NCI-H345 treated with DMSO at 0.1 percent for 48 hours (cell line): ENCODE measurements at regions not wholly inside any gene's neighbourhood (a gene's known extent, or its start where the extent isn't known, plus 50 kb on each side); places are given as distances from the start of the nearest gene placed in this dataset.

Experiments
- DNase-seq: peaks from one replicate; lab custom pipeline; 2025; ENCODE audit not compliant: unreplicated experiment; lab: John Stamatoyannopoulos, UW

DNA sequence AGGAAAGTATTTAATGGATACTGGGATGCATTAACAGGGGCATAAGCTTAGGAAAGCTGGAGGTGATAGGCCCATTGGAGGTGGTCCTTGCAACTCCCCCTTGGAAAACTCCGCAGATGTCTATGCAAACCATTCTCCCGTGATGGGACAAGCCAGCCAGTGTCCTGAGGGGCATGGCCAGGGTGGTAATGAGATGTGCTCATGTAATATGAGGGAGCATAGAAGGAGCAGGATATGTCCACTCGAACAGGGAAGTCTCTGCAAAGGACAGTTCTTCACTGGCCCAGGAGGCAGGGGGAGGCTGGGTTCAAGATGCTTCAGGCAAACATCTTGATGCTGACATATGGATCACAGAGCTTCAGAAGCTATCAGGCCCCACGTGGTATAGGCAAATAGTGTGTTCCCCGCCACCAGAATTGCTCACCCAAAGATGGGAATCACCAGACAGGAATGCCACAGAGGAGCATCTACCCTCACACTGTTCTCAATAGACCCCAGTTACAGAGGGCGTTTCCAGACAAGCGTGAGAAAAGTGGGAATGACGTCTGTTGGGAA, 201.6 kb upstream of the CDH4 start:
- DNase-seq, result no peak

DNA sequence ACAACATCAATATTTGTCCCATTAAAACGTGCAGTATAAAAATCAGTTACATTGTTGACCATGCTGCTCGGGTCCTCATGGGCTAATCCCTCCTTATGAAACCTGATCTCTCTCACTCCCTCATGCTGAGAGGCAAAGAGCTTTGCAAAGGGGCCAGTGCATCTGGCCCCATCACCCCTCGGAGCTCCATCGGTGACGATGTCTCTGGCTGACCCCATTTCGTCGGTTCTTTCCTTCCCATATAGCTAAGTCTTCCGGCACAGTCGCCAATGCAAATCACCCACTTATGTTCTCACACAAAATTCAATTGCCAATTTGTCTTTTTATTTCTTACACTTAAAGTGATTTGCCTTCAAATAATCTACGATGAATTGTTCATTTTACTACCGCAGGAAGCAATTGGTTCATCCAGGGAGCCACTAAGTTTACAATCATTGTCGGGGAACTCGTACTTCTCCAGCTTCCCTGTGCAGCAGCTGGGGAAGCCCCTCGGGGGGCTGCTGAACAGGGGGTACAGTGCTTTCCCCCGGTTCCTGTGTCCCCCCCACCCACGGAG, 199.8 kb upstream of the CDH4 start:
- DNase-seq, result no peak

DNA sequence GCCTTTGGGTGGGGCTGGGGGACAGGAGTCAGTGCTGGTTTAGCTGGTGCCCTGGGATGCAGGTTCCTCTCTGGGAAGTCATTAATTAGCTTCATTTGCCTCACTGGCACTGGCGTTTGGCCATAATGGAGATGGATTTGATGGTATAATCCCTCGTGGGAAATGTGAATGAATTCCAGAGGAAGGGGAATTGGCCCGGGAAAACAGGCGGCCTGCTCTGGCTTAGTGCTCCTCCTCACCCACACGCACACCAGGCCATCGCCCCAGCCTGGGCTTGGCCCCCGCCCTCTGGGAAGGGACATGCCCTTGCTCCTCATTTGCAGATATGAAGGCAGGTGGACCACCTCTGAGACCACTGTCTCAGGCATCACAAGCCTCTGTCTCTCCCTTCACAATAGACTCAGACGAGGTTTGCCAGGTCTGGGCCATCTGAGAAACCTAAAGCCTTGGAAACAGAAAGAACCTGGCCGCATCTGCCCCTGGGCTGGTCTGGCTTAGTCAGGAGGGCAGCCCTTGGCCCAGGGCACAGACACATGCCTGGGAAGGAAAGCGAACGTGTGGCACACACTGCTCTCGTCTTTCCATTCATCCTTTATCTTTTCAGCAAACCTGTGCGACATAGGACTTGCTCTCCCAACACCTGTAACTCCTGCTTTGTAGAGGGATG, 199.2 kb upstream of the CDH4 start:
- DNase-seq, result no peak

DNA sequence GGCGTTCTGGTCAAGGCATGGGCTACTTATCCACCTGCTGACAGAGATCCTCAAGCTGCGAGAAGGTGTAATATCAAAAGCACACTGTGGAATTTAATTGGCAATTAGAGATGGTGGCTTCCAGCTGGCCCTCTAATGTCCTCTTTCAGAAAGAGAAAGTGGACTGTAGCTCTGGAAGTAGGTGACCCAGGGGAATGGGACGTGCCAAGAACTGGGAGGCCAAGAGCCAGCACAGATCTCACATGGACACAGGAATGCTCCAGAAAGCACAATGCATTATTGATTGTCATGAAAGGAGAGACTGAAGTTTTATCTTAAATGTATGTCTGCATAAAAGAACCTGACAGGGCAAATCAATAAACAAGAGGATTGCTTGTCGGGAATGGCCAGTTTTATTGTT, 198.6 kb upstream of the CDH4 start:
- no peak for DNase-seq

DNA sequence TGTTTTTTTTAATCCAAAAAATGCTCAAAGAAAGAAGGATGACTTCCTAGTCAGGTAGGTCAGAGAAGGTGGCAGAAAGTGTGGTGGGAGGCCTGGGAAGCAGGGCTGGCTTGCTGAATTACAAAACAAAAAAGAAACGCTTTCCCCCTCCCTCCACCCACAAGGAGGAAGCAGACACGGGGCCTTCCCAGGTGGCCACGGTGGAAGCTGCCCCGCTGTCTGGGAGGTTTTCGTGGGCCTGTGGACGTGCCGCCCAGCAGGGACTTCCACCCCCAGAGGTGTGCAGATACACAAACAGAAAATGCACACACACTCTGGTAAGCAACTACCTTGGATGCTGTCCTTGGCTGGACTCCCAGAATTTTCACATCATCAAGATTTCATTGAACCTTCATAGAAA, 198.2 kb upstream of the CDH4 start:
- DNase-seq, result no peak

DNA sequence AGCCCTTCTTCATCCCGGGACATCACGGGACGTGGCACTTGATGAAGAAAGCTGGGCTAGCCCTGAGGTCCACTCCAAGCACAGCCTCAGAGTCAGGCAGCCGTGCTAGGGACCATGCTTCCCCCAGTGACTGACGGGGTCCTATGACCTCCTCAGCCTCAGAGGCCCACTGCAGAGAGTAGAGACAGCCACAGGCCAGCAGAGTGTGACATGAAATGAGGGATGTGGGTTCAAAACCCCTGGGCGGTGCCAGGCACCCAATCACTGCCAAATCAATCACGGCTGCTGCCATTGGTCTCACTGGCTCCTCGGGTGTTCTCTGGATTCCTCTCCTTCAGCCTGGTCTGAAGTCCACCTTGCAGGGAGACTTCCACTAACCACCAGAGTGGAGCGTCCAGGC, 197.7 kb upstream of the CDH4 start:
- no peak for DNase-seq

DNA sequence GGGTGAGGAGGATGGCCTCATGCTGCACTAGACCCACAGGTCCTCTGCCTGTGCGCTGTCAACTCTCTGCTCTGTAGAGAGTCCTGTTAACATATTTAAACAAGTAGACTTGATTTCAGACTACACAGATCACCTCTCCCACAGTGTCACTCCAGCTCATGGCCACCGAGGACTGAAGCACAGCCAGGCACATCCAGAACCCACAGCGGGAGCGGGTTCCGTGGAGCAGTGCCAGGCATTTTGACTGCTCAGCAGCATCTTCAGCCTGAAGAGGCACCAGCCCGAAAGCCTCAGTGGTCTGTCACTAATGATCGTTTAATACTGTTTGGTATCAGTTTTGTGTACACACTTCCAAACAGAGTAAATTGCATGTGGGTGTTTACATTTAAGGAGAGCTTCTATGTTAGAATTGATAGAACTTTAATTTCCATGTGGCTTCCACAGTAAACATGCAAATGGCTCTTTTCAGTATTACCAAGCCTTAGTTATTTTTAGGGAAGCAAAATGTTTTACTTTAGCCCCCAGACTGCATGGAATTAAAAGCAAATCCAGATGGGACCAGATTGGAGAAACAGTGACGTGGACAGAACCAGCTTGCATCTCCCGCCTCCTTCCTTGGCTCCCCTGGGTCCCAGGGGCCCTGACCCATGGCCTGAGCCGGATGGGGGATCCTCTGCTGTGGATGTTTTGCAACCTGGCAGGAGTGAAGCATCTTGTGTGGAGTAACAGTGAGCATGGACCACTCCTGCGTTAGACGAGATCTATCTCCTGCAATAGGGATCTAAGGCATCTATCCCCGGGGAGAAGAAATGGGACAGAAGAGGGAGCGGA, 196.7 kb upstream of the CDH4 start:
- DNase-seq, result no peak

DNA sequence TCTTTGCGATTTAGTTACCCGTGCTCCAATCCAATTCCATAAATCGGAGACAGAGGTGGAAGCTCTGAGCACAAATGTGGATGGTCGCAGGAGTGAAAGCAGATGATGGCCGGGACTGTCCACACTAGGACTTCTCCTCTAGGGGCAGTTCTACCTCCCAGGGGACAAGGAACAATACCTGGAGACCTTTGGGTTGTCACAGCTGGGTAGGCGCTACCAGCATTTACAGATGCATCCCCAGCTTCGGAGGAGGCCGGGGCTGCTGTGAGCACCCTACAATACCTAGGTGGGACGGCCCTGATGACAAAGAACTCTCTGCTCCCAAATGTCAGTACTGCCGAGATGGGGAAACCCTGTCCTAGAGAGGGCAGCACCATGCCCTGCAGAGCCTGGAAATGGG, 195.9 kb upstream of the CDH4 start:
- no peak for DNase-seq

DNA sequence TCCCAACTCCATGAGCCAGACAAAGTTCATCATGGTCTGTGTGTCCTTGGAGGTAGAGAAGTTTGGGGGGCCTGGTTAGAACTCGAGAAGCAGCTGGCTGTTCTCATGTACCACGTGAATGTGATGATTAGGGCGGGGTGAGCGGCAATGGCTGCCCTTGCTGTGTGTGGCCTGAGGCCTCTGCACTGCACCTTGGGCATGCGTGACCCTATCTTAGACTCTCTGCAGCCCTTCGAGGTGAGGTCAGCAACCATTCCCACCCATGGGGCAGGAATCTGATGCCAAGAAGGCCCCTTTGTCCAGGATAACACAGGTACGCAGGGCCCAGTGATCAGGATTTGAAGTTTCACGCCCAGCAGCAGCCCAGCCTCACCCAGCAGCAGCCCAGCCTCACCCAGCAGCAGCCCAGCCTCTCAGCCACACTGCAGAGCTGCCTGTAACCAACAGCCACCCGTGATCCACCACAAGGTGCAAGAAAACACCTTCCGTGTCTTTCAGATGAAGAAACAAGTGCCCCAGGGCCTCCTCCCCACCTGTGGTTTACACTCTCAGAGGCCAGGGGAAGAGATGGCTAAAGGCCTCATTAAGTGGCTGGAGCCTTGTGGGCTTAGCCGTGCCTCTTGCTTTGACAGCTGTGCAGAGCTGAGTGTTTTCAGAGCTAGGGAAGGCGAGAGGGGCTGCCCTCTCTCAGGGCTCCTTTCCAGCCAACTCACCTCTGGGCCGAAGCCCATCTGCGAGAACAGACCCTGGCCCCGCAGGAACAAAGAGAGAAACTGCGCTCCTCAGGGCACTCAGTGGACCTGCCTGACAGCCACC, 195.2 kb upstream of the CDH4 start:
- no peak for DNase-seq

DNA sequence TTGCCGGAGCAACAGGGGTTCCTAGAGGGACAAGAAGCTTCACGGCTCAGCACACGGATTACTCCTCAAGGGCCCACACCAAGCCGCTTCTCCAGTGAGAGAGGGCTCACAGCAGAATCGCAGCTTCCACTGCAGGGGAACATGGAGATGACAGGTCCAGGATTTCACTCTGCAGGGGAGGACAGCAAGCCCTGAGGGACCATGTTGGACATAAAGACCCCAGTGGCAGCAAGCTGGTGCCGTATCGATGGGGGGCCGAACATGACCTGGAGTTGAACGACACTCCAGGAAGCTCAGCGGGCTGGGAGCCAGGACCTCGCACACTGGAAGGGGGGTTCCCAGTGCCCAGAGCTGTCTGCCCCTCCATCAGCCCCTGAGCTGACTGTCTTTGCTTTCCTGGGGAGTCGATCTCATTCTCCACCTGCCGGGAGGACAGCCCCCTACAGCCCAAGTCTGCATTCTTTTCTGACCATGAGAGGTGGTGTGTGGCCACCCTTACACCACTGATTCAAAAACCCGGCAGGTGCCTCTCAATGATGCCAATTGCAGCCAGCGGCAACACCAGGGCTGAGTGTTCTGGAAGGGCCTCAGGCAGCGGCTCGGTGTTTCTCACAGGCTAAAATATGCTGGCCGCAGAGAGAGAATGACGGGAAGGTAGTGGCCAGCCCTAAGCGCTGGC, 194.5 kb upstream of the CDH4 start:
- DNase-seq, result no peak

DNA sequence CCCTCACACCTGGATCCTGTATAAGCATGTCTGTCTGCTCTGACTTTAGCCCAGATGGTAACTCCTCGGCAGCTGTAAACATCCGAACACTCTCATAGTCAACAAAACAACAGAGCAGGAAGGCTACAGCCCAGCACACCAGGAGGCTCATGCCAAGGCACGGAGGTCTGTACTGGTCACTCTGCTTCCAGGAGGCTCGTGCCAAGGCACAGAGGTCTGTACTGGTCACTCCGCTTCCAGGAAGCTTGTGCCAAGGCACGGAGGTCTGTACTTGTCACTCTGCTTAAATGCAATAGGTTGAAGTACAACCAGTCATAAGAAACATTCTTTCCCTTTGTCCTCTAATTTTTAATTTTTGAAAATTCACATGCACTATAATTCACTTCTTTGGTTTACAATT, 190.1 kb upstream of the CDH4 start:
- no peak for DNase-seq

DNA sequence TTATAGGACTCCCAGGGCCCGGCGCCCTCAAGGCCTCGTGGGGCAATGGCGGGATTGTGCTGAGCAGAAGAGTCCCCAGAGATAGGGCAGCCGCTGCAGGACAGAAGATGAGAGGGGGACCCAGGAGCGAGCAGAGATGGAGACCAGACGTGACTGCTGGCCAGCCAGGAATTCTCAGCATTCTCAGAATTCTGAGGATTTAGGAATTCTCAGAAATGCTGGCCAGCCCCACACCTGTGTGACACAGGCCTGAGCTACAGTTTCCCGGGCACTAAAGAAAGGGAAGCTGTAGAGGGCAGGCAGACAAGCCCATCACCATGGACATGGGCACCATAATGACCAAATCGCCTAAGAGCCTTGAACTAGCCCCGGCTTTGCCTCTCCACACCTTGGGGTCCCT, 186.2 kb upstream of the CDH4 start:
- no peak for DNase-seq

DNA sequence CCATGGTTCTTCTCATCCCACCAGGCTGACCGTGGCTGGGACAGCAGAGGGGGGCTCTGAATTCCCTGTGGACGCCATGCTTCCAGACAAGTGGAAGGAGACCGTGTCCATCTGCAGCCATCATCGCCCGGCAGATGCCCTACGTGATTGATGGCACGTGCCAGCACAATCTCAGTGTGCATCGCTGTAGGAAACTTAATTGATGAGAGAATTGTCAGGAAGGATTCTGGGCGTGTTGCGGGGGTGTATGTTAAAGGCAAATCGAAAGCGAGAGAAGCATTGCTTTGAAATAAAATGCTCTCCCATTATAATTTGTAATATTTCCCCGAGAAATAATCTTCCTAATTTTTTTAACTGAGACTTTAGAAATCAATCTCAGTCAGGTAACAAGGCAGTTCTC, 185.5 kb upstream of the CDH4 start:
- no peak for DNase-seq

DNA sequence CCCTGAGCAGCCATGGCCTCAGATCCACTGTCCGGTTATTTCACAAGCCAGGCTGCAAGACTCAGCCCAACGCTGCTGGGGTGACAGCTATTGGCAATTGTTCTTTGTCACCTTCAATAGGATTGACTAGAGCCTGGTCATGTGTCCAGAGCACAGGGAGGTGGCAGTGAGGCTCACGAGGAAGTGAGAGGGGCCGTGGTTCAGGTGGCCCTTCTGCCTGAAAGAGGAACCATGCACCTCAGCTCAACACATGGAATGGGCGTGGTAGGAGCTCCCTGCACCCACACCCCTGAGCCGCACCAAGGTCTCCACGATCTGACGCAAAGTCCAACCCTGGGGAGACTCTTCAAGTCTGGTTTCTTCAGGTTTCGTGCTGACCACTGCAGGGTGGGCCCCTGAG, 184.8 kb upstream of the CDH4 start:
- DNase-seq, result no peak

DNA sequence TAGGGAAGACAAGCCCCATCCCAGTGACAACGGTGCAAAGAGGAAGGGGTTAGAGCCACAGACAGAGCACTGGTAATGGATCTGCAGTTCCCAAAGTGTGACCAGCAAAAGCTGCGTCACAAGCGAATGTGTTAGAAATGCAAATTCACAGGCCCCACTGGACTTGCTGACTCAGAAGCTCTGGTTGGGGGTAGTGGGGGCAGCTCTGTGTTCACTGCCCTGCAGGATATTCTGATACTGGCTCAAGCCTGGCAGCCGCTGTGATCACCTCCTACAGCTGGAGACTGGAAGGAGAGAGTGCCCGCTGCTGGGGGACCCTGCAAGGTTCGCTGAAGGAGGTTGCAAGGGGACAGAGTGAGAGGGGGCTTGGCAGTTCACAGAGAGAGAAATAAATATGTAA, 179.7 kb upstream of the CDH4 start:
- no peak for DNase-seq

DNA sequence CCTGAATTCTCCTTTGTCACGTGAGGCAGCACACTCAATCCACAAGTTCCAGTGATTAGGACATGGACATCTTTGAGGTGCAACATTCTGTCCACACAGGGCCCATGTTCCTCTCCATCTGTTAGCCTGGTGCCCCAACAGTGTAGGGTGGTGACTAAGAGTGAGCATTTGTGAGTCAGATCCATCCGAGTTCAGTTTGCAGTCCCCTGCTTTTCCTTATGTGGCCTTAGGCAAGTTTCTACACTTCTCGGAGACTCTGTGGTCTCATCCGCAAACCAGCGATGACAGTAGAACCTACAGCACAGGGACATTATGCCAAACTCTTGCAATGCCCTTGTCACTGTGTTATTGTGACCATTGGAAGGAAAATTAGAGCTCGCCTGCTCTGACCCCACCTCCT, 178.7 kb upstream of the CDH4 start:
- DNase-seq, result no peak

DNA sequence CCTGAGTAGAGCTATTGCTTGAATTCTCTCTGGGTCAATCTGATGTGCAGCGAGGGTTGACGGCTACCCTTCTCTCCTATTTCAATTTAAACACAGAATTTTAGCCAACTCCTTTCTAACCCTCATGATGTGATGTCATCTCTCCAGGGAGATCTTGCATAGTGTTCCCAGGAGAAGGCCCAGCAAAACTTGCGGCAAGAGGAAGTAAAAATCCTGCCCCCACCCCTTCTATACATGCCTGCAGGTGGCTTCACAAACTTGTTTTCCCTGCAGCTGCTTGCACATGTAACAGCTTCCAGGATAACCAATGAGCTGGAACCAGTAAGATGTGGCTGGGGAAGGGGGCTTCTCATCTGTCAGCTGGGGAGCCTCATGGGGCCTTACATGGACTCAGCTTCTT, 169.3 kb upstream of the CDH4 start:
- DNase-seq, result no peak

DNA sequence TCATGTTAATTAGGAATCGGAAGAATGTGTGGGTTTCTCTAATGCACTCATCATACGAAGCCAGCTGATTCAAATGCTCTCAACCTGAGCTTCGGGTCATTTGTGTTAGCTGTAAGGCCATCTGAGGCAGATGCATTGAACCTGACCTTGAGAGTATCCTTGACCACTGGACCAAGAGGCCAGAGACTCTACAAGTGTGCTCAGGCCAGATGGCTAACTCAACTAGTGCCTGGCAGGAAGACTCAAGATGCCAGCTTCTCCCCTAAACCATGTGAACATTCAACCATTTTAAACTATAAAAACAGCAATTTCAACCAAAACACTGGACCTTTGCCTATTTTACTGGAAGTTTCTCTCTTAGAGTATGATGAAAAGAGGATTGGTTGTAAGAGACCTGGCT, 168.6 kb upstream of the CDH4 start:
- no peak for DNase-seq

DNA sequence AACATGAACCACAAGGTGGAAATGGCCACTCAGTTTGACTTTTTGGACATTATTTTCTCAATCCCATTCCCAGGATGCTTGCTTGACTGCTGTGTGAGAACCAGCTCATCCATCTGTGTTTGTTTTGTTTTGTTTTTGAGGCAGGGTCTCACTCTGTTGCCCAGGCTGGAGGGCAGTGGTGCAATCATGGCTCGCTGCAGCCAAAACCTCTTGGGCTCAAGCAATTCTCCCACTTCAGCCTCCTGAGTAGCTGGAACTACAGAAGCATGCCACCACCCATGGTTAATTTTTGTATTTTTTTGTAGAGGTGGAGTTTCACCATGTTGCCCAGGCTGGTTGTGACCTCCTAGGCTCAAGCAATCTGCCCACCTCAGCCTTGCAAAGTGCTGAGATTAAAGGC, 166.0 kb upstream of the CDH4 start:
- DNase-seq, result no peak

DNA sequence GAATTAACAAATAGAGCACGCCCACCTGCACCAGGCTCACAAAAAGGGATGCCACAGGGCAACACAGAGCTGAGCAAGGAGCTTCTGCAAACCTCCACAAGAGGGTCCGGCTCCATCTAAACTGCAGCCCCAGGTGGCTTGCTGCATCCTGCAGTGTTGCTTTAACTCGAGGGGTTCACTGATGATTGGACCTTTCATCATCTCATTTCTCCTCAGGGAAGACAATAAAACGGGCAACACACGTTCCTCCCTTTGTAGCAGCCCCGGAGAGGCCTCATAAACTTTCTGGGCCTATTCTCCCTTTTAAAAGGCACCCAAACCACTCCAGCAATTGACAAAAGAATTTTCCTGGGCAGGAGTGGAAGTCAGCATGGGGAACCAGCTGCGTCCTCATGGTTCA, 161.5 kb upstream of the CDH4 start:
- DNase-seq, result no peak

DNA sequence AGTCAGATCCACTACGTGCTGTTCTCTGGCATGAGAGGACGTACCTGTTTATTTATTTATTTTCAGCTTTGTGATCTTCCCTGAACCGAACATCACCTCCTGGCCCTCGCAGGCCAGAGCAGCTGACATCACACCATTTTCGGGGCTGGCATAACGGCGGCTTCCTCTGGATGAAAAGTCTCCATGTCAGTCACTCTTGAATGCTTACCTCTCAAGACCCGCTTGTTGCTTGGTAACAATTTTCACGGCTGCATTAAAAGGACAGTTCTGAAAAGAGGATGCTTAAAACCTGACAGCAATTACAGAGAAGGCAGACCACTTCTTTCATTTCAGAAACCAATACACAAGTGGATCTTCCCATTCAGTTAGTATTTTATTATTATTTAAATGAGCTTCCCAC, 159.8 kb upstream of the CDH4 start:
- no peak for DNase-seq
